HG03342 (cell line): ENCODE measurements at regions not wholly inside any gene's neighbourhood (a gene's known extent, or its start where the extent isn't known, plus 50 kb on each side); places are given as distances from the start of the nearest gene placed in this dataset.
"Not testable (repeated sequence)": the region's sequence is repeated elsewhere in the genome, so short reads cannot be mapped to it uniquely, and the experiment has no call there.

ENCODE experiments used
- ATAC-seq: cut with Tn5 transposase; IDR thresholded peaks from one replicate; pipeline ENCODE4 v1.9.1; 2021; ENCODE audit warnings: mild to moderate bottlenecking, moderate library complexity; ENCODE audit not compliant: unreplicated experiment

DNA sequence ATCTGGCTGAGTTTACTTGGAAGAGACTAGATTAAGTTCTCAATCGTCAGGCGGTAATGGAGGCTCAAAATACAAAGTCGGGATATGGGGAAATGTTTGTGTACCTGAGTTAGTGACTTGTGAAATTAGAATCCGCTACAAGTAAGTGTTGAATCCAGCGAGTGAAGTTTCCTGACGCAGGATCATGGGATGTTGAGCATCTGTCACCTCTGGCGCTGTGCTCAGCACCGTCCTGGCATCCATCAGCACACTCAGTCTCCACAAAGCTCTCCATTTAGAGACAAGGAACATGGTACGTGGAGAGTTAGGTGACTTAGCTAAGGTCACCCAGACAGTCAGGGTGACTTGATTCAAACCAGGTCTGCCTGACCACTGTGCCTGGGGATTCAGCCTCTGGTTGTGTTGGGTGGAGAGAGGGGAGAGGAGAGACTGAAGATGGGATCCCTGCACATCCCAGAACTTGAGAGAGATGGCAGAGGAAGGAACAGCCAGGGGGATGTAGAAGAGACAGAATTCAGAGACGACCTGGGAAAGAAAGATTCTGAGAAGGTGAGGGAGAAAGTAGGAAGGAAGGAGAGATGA, 251.2 kb downstream of the ACKR3 start:
- ATAC-seq: no peak

DNA sequence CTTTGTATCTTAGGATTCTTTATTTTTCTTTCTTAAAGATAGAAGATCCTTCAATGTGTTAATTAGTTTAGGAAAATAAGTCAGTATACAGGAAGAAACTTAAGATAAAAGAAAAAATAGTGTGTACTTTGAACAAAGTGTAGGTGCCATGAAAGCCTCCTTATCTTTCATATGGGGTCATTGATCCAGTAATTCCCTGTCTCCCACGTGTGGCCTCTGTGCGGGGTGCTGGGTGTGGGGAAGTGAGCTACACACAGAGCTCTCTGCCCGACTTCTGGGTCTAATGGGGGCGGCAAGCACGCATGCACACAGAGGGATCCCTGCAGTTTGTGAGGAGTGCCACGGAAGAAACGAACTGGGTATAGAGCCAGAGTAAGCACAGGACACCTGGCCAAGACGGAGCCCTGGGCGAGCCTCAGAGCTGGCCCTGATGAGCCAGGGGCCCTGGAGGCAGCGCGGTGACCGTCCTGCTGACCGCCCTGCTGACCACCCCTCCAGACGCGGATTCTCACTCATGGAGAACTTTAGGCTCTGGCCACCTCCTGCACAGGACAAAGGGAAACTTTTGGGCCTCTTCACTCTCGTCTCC, 253.5 kb downstream of the ACKR3 start:
- ATAC-seq: no peak

DNA sequence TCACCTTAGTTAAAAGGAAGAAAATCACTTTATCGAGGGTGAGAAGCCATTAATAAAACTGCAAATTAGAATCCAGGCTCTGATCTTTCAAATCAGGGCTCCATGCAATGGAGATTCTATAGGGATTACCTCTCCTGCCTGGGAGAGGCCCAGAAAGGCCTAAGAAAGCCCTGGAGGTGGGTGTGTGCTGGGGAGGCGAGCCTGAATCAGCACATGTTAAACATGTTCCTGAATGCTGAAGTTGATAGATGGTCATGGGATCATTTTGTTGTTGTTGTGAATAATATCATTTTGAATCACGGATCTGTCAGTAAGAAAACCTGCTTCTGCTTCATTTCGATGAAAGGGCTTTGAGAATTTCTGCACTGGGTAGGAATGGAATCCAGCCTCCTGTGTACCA, 254.3 kb downstream of the ACKR3 start:
- no peak for ATAC-seq

DNA sequence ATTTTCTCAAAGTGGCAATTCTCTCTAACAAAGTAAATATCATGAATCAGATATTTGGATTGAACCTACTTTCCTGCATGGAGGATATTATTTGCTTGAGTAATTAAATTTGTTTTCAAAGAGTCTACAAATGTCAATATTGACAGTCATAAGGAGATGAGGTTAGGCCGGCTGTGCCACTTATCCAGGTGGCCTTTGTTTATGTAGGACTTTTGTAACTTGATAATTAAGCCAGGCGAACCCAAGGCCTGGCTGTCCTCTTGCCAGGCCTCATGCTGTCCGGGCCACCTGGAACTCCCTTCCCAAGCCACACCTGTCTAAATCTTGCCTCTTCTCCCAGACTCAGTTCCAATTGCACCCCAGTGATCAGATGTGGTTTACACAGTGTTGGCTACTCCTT, 255.2 kb downstream of the ACKR3 start:
- ATAC-seq: no peak

DNA sequence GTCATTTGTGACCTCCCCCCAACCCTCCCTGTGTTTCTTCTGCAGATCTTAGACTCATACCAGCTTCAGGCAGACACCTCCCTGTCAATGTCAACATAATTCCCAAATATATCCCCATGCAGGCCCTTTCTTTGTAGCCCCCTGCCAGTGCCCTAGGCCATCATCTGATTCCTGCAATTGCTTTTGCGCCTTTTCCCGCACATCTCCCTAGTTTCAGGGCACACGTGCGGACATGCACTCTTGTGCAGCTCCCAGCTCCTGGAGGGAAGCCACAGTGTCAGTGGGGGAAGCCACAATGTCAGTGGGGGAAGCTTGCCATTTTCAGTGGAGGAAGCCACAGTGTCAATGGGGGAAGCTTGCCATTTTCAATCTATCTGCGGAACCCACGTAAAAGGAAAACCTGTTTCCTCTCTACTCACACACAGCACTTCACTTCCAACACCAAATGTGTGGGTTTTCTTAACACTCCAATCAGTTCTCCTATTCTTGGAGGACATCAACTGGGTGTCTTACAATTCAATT, 256.4 kb downstream of the ACKR3 start:
- no peak for ATAC-seq

DNA sequence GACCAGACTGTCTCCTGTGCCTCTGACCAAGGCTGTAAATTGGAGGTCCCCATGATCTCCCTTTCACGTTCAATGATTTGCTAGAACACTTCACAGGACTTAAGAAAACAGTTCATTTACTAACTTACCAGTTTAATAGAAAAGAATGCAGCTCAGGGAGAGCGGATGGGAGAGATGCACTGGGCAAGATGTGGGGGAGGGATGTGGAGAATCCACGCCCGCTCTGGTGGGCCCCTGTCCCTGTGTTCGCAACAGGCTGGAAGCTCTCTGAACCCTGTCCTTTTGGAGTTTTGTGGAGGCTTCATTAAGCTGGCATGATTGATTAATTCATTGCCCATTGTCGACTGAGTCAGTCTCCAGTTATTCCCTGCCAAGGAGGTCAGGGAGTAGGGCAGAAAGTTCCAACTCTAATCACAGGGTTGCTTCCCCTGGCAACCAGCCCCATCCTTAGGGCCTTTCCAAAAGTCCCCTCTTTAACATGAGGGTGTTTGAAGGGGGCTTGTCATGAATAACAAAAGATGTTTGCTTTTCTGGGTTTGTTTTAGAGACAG, 257.1 kb downstream of the ACKR3 start:
- ATAC-seq: no peak

DNA sequence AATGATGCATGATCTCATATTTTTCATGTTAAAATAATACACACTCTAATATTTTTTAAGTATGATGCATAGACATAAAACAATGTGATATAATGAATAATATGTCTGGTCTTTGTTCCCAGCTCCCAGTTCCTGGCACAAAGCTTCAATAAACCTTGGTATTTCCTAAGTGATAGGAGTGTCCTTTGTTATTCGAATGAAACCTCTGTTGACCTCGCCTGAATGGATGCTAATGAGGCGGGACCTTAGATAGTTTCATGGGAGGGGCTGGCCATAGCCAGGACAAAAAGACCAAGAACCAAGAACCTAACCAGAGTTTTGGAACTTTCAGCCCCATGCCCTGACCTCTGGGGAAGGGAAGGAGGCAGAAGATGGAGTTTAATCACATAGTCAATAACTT, 257.7 kb upstream of the COPS8 start:
- no peak for ATAC-seq

DNA sequence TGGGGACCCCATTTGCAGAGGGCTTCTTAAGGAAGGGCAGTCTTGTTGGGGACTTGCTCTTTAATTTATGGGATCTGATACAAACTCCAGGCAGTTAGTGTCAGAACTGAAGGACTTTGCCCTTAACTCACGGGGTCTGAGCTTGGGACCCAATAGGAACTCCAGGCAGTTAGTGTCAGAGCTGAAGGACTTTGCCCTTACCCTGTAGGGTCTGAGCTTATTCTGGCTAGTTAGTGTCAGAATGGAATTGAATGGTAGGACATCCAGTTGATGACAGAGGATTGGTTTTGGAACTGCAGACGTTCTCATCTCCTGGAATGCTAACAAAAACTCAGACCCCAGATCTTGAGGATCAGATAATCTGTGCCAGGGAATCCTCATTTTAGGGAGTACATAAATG, 256.9 kb upstream of the COPS8 start:
- ATAC-seq: no peak

DNA sequence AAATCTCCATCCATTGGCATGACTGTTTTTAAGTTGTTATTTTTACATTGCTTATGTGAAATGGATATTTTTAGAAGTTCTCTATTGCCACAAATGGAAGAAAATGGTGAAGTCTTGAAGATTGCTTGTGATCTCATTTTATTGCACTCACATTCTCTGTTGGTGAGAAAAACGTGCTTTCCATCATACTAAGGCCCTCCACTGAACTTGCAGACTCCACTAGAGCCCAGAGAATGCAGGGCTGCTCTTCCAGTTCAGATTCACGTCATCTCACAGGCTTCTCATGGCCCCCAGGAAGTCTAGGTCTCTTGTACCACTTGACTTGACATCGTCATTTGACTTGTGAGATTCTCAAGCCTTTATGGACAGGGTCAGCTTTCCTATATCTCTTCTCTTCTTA, 254.8 kb upstream of the COPS8 start:
- ATAC-seq: no peak

DNA sequence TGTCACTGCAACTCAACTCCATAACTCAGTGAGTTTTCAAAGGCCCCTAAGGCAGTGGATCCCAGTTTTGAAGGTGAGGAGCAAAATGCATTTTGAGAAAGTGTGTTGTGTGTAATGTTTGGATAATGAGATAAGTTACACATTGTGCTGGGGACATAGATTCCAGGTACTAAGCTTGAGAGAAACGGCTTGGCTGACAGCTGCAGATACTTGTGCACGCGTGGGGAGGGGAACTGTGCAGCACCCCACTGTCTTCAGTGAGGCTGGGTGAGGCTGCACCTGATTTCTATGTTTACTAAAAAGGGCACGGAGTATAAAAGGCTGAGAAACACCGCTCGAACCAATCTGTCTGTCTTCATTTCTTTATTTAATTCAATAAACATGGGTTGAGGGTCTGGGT, 254.0 kb upstream of the COPS8 start:
- no peak for ATAC-seq

DNA sequence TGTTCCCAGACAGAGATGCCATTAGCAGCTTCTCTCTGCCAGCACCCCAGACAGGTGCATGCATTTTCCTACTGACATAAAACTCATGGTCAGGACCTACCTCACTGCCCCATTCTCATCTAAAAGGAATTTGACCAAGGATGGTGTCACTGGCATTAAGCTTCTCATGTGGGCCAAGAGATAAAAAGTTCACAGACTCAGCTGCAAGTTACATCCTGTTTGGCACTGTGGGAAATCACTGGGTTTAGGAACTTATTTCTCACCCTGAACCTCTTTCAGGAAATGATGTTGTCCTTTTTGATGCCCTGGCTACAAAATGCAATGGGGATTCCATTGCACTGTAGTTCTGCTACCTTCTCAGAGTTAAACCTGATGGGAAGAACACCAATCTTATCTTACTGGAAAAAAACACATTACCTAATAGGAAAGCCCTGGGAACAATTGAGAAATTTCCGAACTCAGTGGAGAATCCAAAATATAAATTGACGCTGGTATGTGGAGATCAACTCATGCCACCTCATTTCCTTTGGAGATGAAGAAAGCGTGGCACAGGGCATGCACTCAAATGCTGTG, 252.1 kb upstream of the COPS8 start:
- no peak for ATAC-seq

DNA sequence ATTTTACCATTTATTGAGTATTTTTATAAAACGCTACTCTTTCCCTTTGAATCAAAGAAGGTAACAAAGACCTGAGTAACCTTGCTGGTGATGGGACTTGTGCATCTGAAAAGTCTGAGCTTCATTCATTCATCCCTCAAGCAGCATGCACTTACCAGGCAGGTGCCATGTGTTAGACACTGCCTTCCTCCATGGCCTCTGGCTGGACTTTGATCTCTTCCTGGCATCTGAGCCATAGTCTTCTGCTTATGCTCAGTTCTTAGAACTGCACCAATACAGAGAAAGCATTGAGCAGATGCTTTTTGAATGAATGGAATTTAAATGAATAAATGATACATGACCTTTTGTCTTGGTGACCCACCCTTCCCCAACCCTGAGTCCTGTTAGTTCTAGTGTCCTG, 251.4 kb upstream of the COPS8 start:
- ATAC-seq: no peak

DNA sequence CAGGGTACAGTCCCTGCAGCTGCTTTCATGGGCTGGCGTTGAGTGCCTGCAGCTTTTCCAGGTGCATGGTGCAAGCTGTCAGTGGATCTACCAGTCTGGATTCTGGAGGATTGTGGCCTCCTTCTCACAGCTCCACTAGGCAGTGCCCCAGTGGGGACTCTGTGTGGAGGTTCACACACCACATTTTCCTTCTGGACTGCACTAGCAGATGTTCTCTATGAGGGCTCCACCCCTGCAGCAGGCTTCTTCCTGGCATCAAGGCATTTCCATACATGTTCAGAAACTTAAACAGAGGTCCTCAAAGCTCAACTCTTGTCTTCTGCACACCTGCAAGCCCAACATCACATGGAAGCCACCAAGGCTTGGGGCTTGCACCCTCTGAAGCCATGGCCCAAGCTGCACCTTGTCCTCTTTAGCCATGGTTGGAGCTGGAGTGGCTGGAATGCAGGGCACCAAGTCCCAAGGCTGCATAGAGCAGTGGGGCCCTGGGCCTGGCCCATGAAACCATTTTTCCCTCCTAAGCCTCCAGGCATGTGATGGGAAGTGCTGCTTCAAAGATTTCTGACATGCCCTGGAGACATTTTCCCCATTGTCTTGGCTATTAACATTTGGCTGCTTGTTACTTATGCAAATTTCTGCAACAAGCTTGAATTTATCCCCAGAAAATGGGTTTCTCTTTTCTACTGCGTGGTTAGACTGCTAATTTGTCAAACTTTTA, 250.2 kb upstream of the COPS8 start:
- no peak for ATAC-seq

DNA sequence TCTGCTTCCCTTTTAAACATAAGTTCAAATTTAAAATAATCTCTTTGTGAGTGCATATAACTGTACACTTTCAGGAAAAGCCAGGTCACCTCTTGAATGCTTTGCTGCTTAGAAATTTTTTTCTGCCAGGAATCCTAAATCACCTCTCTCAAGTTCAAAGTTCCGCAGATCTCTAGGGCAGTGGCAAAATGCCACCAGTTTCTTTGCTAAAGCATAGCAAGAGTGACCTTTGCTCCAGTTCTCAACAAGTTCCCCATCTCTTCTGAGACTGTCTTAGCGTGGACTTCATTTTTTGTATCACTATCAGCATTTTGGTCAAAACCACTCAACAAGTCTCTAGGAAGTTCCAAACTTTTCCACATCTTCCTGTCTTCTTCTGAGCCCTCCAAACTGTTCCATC, 249.7 kb upstream of the COPS8 start:
- ATAC-seq: not testable (repeated sequence)

DNA sequence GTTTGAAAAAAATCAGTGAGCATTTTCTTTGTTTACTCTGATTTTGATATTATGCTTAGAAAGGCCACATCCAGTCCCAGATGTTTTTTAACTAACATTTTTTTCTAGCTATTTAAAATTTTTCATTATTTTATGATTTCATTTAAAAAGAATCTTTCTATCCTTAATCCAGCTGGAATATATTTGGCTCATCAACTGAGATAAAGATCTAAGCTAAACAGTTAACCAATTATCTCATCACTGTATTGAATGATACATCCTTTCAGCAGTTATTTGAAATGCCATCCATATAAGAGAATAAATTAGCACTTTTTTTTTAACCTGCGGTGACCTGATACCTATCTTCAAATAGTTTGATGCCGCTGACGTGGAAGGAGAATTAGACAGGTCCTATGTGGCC, 245.5 kb upstream of the COPS8 start:
- no peak for ATAC-seq

DNA sequence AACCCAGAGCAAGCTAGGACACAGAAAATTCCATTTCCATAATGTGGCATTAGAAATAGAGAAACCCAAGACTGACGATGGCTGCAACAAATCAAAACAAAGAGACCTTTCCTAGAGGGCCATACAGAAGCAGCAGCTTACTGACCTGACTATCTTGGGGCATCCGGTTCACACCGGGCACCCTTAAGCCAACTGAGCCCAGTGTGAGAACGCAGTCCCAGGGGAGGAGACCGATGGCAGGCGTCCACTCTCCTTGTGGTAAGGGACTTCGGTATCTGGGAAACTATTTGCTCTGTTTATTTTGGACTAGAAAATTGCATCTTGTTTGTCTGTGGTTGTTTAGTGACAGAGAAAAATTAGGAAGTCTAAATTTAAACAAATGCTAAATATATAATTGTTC, 244.8 kb upstream of the COPS8 start:
- ATAC-seq: no peak

DNA sequence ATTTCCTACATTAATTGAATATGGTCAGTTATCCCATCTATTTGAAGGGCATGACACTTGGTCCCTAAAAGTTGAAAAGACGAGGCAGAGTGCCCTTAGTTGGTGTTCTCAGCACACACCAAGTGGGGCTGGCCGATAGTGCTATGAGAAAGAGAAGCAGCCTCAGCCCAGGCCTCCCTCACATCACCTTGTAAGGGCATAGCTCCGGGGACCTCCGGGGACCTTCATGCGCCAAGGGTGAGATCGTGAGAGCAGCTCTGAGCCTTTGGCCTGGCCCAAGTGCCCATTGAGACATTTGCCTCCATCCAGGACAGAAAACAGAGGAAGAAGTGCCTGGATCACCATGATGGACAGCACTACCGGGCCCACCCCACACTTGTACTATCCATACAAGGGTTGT, 244.3 kb upstream of the COPS8 start:
- no peak for ATAC-seq

DNA sequence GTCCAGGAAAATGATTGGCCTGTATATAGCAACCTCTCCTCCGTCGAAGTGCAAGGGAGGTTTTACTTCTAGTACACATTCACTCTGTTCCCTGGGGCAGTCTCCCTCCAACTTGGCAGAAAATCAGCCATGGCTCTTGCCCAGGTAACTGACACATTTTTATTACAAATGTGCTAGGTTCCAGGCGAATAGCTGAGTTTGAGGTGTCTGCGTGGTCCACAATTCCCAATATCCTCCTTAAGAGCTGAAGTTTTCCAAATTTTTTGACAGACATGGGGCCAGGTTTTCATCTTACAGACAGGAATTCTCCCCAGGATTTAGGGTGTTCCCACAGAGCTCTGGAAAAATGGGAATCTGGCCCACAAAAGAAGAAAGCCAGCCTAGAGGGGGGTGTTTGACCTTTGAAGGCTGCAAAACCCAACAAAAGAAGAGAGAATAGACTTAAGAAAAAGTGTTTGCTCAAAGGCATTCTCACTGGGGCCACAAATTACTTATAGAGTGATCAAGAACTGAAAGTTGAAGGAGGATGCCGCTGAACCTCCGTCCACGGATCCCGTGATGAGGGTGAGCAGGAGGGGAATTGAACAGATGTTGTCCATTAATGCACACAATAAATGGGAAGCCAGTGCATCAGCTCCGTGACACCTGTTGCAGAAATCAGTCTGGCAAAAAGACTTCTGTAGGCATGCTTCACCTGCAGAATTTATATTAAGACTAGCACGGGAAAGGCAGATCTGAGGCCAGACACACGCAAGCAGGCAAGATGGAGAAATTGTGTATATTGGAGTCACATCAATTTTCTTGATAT, 242.3 kb upstream of the COPS8 start:
- no peak for ATAC-seq

DNA sequence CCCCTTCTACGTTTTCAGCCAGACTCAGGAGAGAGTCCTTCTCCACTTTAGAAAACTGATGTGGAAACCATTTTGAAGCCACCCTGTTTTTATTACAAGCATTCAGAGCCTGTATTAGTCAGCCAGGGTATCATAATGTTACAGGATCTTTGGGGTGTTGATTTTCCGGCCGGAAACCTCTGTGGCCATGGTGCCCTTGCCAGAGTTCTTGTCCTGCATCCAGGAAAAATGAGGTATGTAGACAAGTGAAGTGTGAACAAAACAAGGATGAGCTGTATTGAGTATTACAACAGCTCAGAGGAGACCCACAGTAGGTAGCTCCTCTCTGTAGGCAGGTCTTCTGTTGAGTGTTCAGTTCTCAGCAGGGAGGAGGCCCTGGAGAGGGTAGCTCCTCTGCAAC, 241.0 kb upstream of the COPS8 start:
- ATAC-seq: no peak

DNA sequence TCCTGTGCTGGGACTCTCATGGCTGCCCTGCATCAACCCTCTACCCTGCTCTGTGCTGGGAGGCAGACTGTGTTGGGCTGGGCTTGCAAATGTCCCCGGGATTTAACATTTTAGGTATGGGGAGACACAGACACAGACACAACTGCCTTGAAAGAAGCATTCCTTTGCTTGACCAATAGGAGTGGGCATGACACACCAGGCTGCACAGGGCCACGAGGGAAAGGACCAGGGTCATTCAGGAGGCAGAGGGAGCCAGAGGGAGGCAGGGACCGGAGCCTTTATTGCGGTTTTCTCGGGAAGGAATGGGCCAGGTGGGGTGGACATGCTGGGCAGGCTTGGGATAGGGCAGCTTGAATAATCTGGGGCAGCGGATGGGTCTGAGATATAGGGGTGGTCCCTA, 238.7 kb upstream of the COPS8 start:
- ATAC-seq: no peak
